Ishikawa (cell line): ENCODE measurements at regions not wholly inside any gene's neighbourhood (a gene's known extent, or its start where the extent isn't known, plus 50 kb on each side); places are given as distances from the start of the nearest gene placed in this dataset.

Experiments used
- CEBPB ChIP-seq: IDR thresholded peaks from 2 replicates; pipeline ENCODE4 v1.6.1; 2012
- CREB1 ChIP-seq: IDR thresholded peaks from 2 replicates; pipeline ENCODE4 v1.6.1; 2012; ENCODE audit warnings: low read depth
- EGR1 ChIP-seq: IDR thresholded peaks from 2 replicates; pipeline ENCODE4 v1.6.1; 2012
- EP300 ChIP-seq: IDR thresholded peaks from 2 replicates; pipeline ENCODE4 v1.6.1; 2012; ENCODE audit warnings: borderline replicate concordance
- FOXM1 ChIP-seq: IDR thresholded peaks from 2 replicates; pipeline ENCODE4 v1.6.1; 2012; ENCODE audit warnings: low read depth, borderline replicate concordance
- MAX ChIP-seq: IDR thresholded peaks from 2 replicates; pipeline ENCODE4 v1.6.1; 2012
- NFIC ChIP-seq: IDR thresholded peaks from 2 replicates; pipeline ENCODE4 v1.6.1; 2012
- RAD21 ChIP-seq: IDR thresholded peaks from 2 replicates; pipeline ENCODE4 v1.6.1; 2012; ENCODE audit warnings: low read depth
- REST ChIP-seq: IDR thresholded peaks from 2 replicates; pipeline ENCODE4 v1.6.1; 2012; ENCODE audit warnings: low read depth, mild to moderate bottlenecking
- TAF1 ChIP-seq: IDR thresholded peaks from 2 replicates; pipeline ENCODE4 v1.6.1; 2012; ENCODE audit warnings: low read depth, mild to moderate bottlenecking
- TCF12 ChIP-seq: IDR thresholded peaks from 2 replicates; pipeline ENCODE4 v1.6.1; 2012; ENCODE audit warnings: low read depth
- TEAD4 ChIP-seq: IDR thresholded peaks from 2 replicates; pipeline ENCODE4 v1.6.1; 2012
- USF1 ChIP-seq: IDR thresholded peaks from 2 replicates; pipeline ENCODE4 v1.6.1; 2012
- YY1 ChIP-seq: IDR thresholded peaks from 2 replicates; pipeline ENCODE4 v1.6.1; 2012; ENCODE audit warnings: low read depth

GRCh38 chr10:31125789-31126188 is 94.1 kb upstream of the ZNF438 start:
- no peak for TF ChIP-seq REST
- TF ChIP-seq NFIC = no peak
- no peak for TF ChIP-seq TEAD4
- TF ChIP-seq YY1 = no peak
- no peak for TF ChIP-seq MAX
- no peak for TF ChIP-seq EP300
- no peak for TF ChIP-seq TAF1
- no peak for TF ChIP-seq CREB1
- TF ChIP-seq FOXM1 = no peak
- TF ChIP-seq CEBPB = no peak
- no peak for TF ChIP-seq RAD21
- no peak for TF ChIP-seq TCF12
- no peak for TF ChIP-seq USF1
- TF ChIP-seq EGR1 = no peak
